A549 (cell line): ENCODE measurements at regions not wholly inside any gene's neighbourhood (a gene's known extent, or its start where the extent isn't known, plus 50 kb on each side); places are given as distances from the start of the nearest gene placed in this dataset.

Experiments used
- ATAC-seq, 2 experiments: fragments of 200-7000 bp in 1 of 2; fragments of >200 bp in 1 of 2; cut with Nextera tagmentation in 1 of 2; cut with Tn5 transposase in 1 of 2; 3 replicates each; pipeline versions ENCODE4 v1.8.0 to v1.9.1; 2018 to 2020; ENCODE audit warnings: mild to moderate bottlenecking in 1 of 2, moderate library complexity in 1 of 2
- CTCF ChIA-PET: fragments of 300-600 bp; sonication (Branson Sonifier 250); formaldehyde crosslinking; extraction: SDS; loops from one replicate; lab custom pipeline; 2021; ENCODE audit warnings: antibody characterized with exemption, inconsistent platforms; lab: Yijun Ruan, JAX
- POLR2A ChIA-PET: fragments of 350-600 bp; formaldehyde crosslinking; extraction: SDS; loops from one replicate; lab custom pipeline; 2021; ENCODE audit warnings: antibody characterized with exemption, inconsistent platforms; lab: Yijun Ruan, JAX
- DNase-seq, 2 experiments: peaks; one replicate each; pipeline versions ENCODE4 v3.0.0 to v3.0.0-alpha.2; 2011 to 2016; ENCODE audit warnings: low read depth in 1 of 2, low spot score in 1 of 2
- FAIRE-seq: peaks from 2 replicates; lab custom pipeline; 2011; peaks lifted over from hg19 to GRCh38; lab: Jason Lieb, UNC
- H3K27ac ChIP-seq, 2 experiments: fragments of >200 bp; sonication (Bioruptor Twin); formaldehyde crosslinking; 3 replicates each; pipeline ENCODE4 v1.5.1; 2016 to 2017
- H3K4me1 ChIP-seq: fragments of >200 bp; sonication (Bioruptor Twin); formaldehyde crosslinking; 3 replicates; pipeline ENCODE4 v1.6.1; 2016
- H3K4me2 ChIP-seq: fragments of >200 bp; sonication (Bioruptor Twin); formaldehyde crosslinking; 3 replicates; pipeline ENCODE4 v1.6.1; 2016
- H3K4me3 ChIP-seq: fragments of >200 bp; sonication (Bioruptor Twin); formaldehyde crosslinking; 3 replicates; pipeline ENCODE4 v1.5.1; 2016
- H3K9me3 ChIP-seq: fragments of >200 bp; sonication (Bioruptor Twin); formaldehyde crosslinking; 3 replicates; pipeline ENCODE4 v1.6.1; 2016
- EHF ChIP-seq: fragments of 250-450 bp; sonication (Bioruptor Pico); IDR thresholded peaks from 2 replicates; pipeline ENCODE4 v1.5.0; 2020; ENCODE audit warnings: mild to moderate bottlenecking
- EHMT2 ChIP-seq: fragments of 200-600 bp; sonication (generic); IDR thresholded peaks from 2 replicates; pipeline ENCODE4 v1.6.1; 2016; ENCODE audit warnings: antibody characterized with exemption, low read depth, mild to moderate bottlenecking, moderate library complexity
- EP300 ChIP-seq, 2 experiments: fragments of >200 bp; sonication (Bioruptor Twin); formaldehyde crosslinking; IDR thresholded peaks; 2 replicates in 1 of 2; 3 replicates in 1 of 2; pipeline ENCODE4 v1.6.1; 2016 to 2017
- ESRRA ChIP-seq: fragments of 150-350 bp; IDR thresholded peaks from 2 replicates; pipeline ENCODE4 v1.6.1; 2014; ENCODE audit warnings: mild to moderate bottlenecking, low read length, borderline replicate concordance
- FOSB ChIP-seq: fragments of 250-450 bp; sonication (Bioruptor Pico); IDR thresholded peaks from 2 replicates; pipeline ENCODE4 v1.5.0; 2020; ENCODE audit warnings: mild to moderate bottlenecking, moderate library complexity
- GATA3 ChIP-seq: IDR thresholded peaks from 2 replicates; pipeline ENCODE4 v1.6.1; 2012; ENCODE audit warnings: borderline replicate concordance
- HDAC2 ChIP-seq: fragments of 200-600 bp; sonication (generic); IDR thresholded peaks from 2 replicates; pipeline ENCODE4 v1.6.1; 2016
- JUN ChIP-seq, 2 experiments: fragments of >200 bp; sonication (Bioruptor Twin); formaldehyde crosslinking; IDR thresholded peaks; 2 replicates in 1 of 2; 3 replicates in 1 of 2; pipeline ENCODE4 v1.6.1; 2016 to 2017
- JUNB ChIP-seq: fragments of >200 bp; sonication (Bioruptor Twin); formaldehyde crosslinking; IDR thresholded peaks from 2 replicates; pipeline ENCODE4 v1.6.1; 2016
- MAZ ChIP-seq: fragments of 150-350 bp; IDR thresholded peaks from 2 replicates; pipeline ENCODE4 v1.6.1; 2014; ENCODE audit warnings: antibody characterized with exemption, low read depth, low read length, borderline replicate concordance
- MYC ChIP-seq: IDR thresholded peaks from 2 replicates; pipeline ENCODE4 v1.6.1; 2012; ENCODE audit warnings: mild to moderate bottlenecking, inconsistent platforms, low read length, improper control_type of control experiment, borderline replicate concordance
- NFE2L2 ChIP-seq: fragments of 150-350 bp; conservative IDR thresholded peaks from 2 replicates; pipeline ENCODE4 v1.6.1; 2014; ENCODE audit warnings: low read length
- NPAS2 ChIP-seq: fragments of 250-450 bp; sonication (Bioruptor Pico); IDR thresholded peaks from 2 replicates; pipeline ENCODE4 v1.8.0; 2022; ENCODE audit warnings: mild to moderate bottlenecking, moderate library complexity, borderline replicate concordance
- RAD21 ChIP-seq, 2 experiments: fragments of >200 bp in 1 of 2; sonication (Bioruptor Twin) in 1 of 2; formaldehyde crosslinking in 1 of 2; IDR thresholded peaks in 1 of 2; conservative IDR thresholded peaks in 1 of 2; 2 replicates in 1 of 2; 3 replicates in 1 of 2; pipeline ENCODE4 v1.6.1; 2012 to 2018; ENCODE audit warnings: inconsistent platforms in 1 of 2
- RARB ChIP-seq: fragments of 250-450 bp; sonication (Bioruptor Pico); IDR thresholded peaks from 2 replicates; pipeline ENCODE4 v1.8.0; 2021; ENCODE audit warnings: mild to moderate bottlenecking, moderate library complexity
- SREBF2 ChIP-seq: fragments of 450-650 bp; IDR thresholded peaks from 2 replicates; pipeline ENCODE4 v1.6.1; 2014; ENCODE audit warnings: mild to moderate bottlenecking, moderate library complexity
- TFCP2L1 ChIP-seq: fragments of 250-450 bp; sonication (Bioruptor Pico); IDR thresholded peaks from 2 replicates; pipeline ENCODE4 v1.5.0; 2021; ENCODE audit warnings: mild to moderate bottlenecking
- ZC3H11A ChIP-seq: fragments of 450-650 bp; IDR thresholded peaks from 2 replicates; pipeline ENCODE4 v1.6.1; 2014; ENCODE audit warnings: antibody characterized with exemption, mild to moderate bottlenecking
- ZSCAN20 ChIP-seq: fragments of 250-450 bp; sonication (Bioruptor Pico); IDR thresholded peaks from 2 replicates; pipeline ENCODE4 v1.8.0; 2022; ENCODE audit warnings: mild to moderate bottlenecking, moderate library complexity
- whole genome bisulfite sequencing: methylation state at CpG from one replicate; pipeline ENCODE4 v1.1.6; 2017; ENCODE audit errors: missing lambda C conversion rate; 5-methylcytosine and 5-hydroxymethylcytosine counted together
- TF ChIP-seq, protein P1 (sequence below): fragments of 150-350 bp; IDR thresholded peaks from 2 replicates; pipeline ENCODE4 v1.6.1; 2014; ENCODE audit warnings: low read depth, mild to moderate bottlenecking, low read length
- TF ChIP-seq, protein P2 (sequence below): fragments of 250-450 bp; sonication (Bioruptor Pico); IDR thresholded peaks from 2 replicates; pipeline ENCODE4 v1.5.0; 2021; ENCODE audit warnings: mild to moderate bottlenecking, moderate library complexity, borderline replicate concordance
- TF ChIP-seq, protein P3 (sequence below): fragments of >200 bp; sonication (Bioruptor Twin); formaldehyde crosslinking; IDR thresholded peaks from 3 replicates; pipeline ENCODE4 v1.6.1; 2016
- TF ChIP-seq, protein P4 (sequence below): IDR thresholded peaks from 2 replicates; pipeline ENCODE4 v1.6.1; 2012; ENCODE audit warnings: low read depth, borderline replicate concordance
- TF ChIP-seq, protein P5 (sequence below): IDR thresholded peaks from 2 replicates; pipeline ENCODE4 v1.6.1; 2012

DNA sequence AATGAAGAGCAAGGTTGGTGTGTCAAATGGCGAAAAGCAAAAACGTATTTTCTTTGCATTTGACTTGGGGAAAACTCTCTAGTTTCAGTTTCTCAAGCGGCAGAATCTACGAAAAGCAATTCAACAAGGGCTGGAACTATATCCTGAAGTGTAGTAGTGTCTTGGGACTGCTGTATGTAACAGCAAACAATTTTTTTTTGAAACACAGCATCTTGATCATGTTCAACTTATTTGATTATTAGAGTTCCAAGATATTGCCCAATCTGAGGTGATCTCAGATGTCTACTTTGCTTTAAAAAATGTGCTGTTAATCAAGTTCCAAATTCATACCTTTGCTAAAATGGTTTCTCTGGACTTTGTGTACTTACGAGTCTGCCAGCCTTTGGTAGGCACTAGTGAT lies 120.6 kb downstream of the ZWINT start:
- WGBS, result 7% methylated on average over 5 of the region's 5 CpGs
- Histone ChIP-seq H3K9me3 (no peaks in the 10 kb centered on the region), H3K4me2 (0 out of 3 replicates have a peak overlapping the region, but pooled peaks have one; percentile 30), H3K4me3 (no peak overlapping the region), H3K27ac (no peak overlapping the region), H3K4me1 (no peaks in the 10 kb centered on the region)
- DNase-seq (no peak), ATAC-seq (no peak), FAIRE-seq (no peak)
- ChIA-PET CTCF (no interaction called here), POLR2A (no interaction called here)
- TF ChIP-seq TFCP2L1 (no peak), SREBF2 (no peak), FOSB (CRISPR knock-in tag) (no peak), ZSCAN20 (CRISPR knock-in tag) (no peak), NFE2L2 (no peak), ESRRA (no peak), RAD21 (conservative IDR thresholded peaks at IDR 0.05 in 1 of 2, IDR thresholded peaks at IDR 0.05 in 1 of 2) (no peak), ZC3H11A (no peak), EHMT2 (no peak), RARB (no peak), EP300 (IDR thresholded peaks at IDR 0.05) (no peak), NPAS2 (CRISPR knock-in tag) (no peak), JUN (IDR thresholded peaks at IDR 0.05) (no peak), HDAC2 (no peak)
- TF ChIP-seq, protein P1, sequence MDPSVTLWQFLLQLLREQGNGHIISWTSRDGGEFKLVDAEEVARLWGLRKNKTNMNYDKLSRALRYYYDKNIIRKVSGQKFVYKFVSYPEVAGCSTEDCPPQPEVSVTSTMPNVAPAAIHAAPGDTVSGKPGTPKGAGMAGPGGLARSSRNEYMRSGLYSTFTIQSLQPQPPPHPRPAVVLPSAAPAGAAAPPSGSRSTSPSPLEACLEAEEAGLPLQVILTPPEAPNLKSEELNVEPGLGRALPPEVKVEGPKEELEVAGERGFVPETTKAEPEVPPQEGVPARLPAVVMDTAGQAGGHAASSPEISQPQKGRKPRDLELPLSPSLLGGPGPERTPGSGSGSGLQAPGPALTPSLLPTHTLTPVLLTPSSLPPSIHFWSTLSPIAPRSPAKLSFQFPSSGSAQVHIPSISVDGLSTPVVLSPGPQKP, result no peak
- TF ChIP-seq, protein P2, sequence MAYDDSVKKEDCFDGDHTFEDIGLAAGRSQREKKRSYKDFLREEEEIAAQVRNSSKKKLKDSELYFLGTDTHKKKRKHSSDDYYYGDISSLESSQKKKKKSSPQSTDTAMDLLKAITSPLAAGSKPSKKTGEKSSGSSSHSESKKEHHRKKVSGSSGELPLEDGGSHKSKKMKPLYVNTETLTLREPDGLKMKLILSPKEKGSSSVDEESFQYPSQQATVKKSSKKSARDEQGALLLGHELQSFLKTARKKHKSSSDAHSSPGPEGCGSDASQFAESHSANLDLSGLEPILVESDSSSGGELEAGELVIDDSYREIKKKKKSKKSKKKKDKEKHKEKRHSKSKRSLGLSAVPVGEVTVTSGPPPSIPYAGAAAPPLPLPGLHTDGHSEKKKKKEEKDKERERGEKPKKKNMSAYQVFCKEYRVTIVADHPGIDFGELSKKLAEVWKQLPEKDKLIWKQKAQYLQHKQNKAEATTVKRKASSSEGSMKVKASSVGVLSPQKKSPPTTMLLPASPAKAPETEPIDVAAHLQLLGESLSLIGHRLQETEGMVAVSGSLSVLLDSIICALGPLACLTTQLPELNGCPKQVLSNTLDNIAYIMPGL, result no peak
- TF ChIP-seq, protein P3, sequence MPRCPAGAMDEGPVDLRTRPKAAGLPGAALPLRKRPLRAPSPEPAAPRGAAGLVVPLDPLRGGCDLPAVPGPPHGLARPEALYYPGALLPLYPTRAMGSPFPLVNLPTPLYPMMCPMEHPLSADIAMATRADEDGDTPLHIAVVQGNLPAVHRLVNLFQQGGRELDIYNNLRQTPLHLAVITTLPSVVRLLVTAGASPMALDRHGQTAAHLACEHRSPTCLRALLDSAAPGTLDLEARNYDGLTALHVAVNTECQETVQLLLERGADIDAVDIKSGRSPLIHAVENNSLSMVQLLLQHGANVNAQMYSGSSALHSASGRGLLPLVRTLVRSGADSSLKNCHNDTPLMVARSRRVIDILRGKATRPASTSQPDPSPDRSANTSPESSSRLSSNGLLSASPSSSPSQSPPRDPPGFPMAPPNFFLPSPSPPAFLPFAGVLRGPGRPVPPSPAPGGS, result no peak

DNA sequence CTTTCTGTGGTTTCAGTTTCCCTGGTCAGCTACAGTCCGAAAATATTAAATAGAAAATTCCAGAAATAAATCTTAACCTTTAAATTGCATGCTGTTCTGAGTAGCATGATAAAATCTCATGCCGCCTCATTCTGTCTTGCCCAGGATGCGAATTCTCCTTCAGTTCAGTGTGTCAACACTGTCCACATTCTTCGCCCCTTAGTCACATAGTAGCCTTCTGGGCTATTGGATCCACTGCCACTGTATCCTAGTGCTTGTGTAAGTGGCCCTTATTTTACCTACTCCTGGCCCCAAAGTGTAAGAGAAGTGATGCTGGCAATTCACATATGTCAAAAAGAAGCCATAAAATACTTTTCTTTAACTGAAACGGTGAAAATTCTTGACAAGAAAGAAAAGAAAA lies 129.6 kb downstream of the ZWINT start:
- CTCF ChIA-PET, result no interaction called here
- ATAC-seq, result no peak

More for the DNA sequence above, 129.6 kb downstream of the ZWINT start:
- Histone ChIP-seq H3K4me3 (no peak overlapping the region), H3K4me1 (no peaks in the 10 kb centered on the region), H3K27ac (no peak overlapping the region)
- FAIRE-seq, result no peak
- WGBS, result 4% methylated on average over 5 of the region's 5 CpGs
- no peak for TF ChIP-seq EHF (CRISPR knock-in tag)
- TF ChIP-seq, protein P3, result no peak
- TF ChIP-seq, protein P4, sequence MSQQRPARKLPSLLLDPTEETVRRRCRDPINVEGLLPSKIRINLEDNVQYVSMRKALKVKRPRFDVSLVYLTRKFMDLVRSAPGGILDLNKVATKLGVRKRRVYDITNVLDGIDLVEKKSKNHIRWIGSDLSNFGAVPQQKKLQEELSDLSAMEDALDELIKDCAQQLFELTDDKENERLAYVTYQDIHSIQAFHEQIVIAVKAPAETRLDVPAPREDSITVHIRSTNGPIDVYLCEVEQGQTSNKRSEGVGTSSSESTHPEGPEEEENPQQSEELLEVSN, result no peak
- TF ChIP-seq, protein P5, sequence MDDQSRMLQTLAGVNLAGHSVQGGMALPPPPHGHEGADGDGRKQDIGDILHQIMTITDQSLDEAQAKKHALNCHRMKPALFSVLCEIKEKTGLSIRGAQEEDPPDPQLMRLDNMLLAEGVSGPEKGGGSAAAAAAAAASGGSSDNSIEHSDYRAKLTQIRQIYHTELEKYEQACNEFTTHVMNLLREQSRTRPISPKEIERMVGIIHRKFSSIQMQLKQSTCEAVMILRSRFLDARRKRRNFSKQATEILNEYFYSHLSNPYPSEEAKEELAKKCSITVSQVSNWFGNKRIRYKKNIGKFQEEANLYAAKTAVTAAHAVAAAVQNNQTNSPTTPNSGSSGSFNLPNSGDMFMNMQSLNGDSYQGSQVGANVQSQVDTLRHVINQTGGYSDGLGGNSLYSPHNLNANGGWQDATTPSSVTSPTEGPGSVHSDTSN, result no peak
- TF ChIP-seq SREBF2, result no peak
- TF ChIP-seq MYC, result no peak
- TF ChIP-seq, protein P1, result no peak
- no peak for TF ChIP-seq NPAS2 (CRISPR knock-in tag)
- no peak for TF ChIP-seq JUNB
- TF ChIP-seq GATA3, result no peak
- no peak for TF ChIP-seq MAZ
- TF ChIP-seq, all 56 proteins: peak for 0
- Histone ChIP-seq H3K9me3 (no peaks in the 10 kb centered on the region), H3K4me2 (no peak overlapping the region)
- POLR2A ChIA-PET, result no interaction called here
- DNase-seq, result peak in 1 of 2 experiments; percentile 10
